Jurkat, Clone E6-1 (cell line): ENCODE measurements at regions not wholly inside any gene's neighbourhood (a gene's known extent, or its start where the extent isn't known, plus 50 kb on each side); places are given as distances from the start of the nearest gene placed in this dataset.
"Not testable (repeated sequence)": the region's sequence is repeated elsewhere in the genome, so short reads cannot be mapped to it uniquely, and the experiment has no call there.

ENCODE experiments used
- DNase-seq: peaks from one replicate; pipeline ENCODE4 v3.0.0-alpha.2; 2011; ENCODE audit warnings: low read depth, low spot score
- H3K4me3 ChIP-seq: 2 replicates; pipeline ENCODE4 v1.5.1; 2011; ENCODE audit warnings: mild to moderate bottlenecking, low read length, control low read depth, moderate library complexity

GRCh38 chr22:23470811-23471389, 109.2 kb downstream of the IGLL1 start:
- no peak for DNase-seq
- no peak overlapping the region for H3K4me3 ChIP-seq

GRCh38 chr22:23467721-23468294, 112.3 kb downstream of the IGLL1 start:
- DNase-seq = no peak
- H3K4me3 ChIP-seq = no peak overlapping the region

GRCh38 chr22:23466351-23466750, 113.7 kb downstream of the IGLL1 start:
- DNase-seq = no peak
- no peak overlapping the region for H3K4me3 ChIP-seq

DNA sequence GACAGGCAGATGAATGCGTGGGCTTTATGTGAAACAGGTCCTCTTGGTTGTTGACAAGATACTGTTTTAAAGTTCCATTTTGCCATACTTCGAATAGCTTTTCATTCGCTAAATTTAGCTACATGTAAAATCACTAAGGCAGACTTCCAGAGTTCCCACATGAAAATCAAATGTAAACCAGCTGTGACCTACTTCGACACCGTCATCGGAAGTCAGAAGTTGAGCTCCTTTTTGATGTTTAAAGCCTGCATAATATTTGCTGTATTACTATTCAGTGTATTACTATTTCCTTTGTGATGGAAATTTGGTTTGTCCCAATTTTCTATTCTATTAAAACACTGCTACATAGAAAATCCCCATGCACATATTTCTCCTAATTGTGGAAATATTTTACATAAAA, 115.3 kb downstream of the IGLL1 start:
- DNase-seq = peak; percentile 65

GRCh38 chr22:23460517-23461031, 119.5 kb downstream of the IGLL1 start:
- H3K4me3 ChIP-seq = not testable (repeated sequence)
- DNase-seq = peak; percentile 65

More for the DNA sequence above, 115.3 kb downstream of the IGLL1 start:
- not testable (repeated sequence) for H3K4me3 ChIP-seq

DNA sequence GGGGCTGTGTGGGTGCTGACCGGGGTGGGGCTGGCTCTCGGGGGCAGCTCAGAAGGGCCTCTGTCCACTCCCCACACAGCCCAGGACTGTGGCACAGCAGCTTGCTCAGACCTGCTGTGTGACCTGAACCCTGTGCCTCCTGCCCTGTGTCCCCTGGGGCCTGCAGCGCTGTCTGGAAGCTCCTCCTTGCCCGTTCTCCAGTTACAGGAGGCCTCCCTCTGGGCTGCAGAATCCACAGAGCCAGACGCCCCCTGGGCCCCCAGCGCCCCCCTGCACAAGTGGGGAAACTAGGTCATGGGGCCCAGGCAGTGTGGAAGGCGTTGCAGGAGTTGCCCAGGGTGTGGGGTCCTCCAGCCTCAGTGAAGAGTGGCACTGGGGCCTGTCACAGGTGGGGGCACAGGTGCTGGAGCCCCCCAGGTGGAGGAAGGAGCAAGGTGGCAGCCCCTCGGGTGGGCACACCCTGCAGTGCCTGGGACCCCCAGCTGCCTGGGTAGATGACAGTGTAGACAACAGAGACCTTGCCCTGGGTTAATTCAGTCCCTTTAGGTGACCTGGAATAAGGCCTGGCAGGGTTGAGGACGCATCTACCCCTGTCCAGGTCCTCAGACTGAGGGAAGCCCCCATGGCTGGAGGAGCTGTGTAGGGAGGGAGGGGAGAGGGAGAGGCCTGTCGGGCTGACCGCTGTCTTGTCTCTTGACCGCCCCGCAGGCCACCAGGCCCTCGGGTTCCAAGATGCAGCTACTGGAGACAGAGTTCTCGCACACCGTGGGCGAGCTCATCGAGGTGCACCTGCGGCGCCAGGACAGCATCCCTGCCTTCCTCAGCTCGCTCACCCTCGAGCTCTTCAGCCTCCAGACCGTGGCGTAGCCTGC, 120.2 kb downstream of the IGLL1 start:
- H3K4me3 ChIP-seq, DNase-seq: not testable (repeated sequence)

GRCh38 chr22:23458663-23459541, 121.2 kb downstream of the IGLL1 start:
- no peak for DNase-seq
- no peak overlapping the region for H3K4me3 ChIP-seq

DNA sequence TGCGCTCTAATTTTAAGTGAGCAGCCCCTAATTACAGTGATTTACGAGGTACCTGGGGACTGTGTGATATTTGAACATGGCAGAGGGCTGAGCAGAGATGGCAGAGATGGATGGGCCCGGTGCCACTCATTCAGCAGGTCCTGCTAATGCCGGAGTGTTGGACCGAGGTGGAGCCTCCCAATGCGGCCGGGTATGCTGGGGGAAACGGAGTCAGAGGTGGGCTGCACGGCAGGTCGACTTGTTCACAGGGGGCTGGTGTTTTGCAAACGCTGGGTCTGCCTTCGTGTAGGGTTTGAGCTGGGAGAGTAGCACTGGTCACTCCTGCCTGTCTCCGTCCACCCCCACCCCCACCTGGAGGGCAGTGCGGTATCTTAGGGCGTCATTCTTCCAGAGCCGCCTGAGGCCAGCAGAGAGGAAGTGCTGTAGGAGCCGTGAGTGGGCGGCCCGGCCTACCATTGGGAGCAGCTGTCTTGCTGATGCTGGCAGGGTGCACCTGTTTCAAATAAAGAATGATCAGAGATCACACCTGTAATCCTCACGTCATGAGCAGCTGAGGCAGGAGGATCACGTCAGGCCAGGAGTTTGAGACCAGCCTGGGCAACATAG, 122.6 kb downstream of the IGLL1 start:
- peak; percentile 45 for DNase-seq
- peak overlapping the region; percentile 47 for H3K4me3 ChIP-seq

GRCh38 chr22:23456666-23457379, 123.3 kb downstream of the IGLL1 start:
- DNase-seq = peak; percentile 80
- peak overlapping the region; percentile 47 for H3K4me3 ChIP-seq

GRCh38 chr22:23454345-23454744, 125.7 kb downstream of the IGLL1 start:
- not testable (repeated sequence) for H3K4me3 ChIP-seq, DNase-seq

GRCh38 chr22:23453277-23453676, 126.8 kb downstream of the IGLL1 start:
- no peak for DNase-seq
- H3K4me3 ChIP-seq = no peak overlapping the region

DNA sequence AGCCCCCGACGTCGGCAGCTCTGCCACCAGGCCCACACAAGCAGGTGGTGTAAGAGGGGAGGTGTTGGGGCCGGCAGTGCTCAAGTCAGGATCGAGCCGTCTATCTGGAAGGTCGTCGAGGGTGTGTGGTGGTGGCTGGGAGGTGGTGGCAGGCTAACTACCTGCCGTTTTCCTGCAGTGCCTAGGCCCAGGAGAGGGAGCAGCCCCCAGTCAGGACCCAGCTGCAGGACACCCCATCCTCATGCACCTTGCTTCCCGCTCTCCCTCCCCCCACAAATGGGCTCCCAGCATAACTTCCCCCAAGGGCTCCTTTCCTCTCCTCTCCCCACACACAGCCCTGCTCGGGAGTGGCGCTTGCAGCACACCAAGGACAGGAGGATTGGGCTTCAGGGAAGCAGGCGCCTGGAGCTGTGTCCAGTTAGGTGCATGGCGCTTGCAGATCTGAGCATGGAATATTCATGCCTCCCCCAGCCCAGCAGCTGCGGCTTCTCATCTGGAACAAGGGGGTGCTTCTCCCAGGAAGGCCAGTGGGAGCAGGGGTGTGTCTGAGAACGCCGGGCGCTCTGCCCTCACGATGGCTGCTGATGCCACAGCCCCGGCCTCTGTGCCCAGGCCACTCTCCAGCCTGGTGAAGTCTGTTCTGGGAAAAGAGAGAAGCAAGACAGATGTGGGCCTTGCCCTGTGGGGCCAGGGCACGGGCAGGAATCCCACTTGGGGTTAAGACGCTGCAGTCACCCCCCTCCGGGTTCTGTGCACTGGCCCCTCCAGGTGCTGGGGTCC, 127.7 kb downstream of the IGLL1 start:
- DNase-seq = no peak
- H3K4me3 ChIP-seq = no peak overlapping the region

GRCh38 chr22:23451452-23452230, 128.4 kb downstream of the IGLL1 start:
- peak; percentile 86 for DNase-seq
- H3K4me3 ChIP-seq = not testable (repeated sequence)

DNA sequence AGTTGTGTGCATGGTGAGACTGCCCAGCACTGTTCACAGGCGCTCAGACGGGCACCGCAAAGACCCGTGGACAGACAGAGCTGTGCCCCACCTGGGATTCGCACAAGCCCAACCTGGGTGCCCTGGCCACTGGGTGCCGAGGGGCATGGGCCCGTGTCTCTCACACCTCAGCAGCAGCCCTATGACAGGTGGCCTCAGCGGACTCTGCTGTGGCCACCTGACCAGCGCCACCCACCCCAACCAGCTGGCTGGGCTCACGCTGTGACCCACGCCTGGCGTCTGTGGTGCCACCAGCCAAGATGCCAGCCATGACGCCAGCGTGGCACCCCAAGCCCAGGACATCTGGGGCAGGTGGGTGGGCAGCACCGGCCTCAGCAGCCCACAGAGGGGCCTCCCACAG, 129.3 kb downstream of the IGLL1 start:
- H3K4me3 ChIP-seq, DNase-seq: not testable (repeated sequence)

DNA sequence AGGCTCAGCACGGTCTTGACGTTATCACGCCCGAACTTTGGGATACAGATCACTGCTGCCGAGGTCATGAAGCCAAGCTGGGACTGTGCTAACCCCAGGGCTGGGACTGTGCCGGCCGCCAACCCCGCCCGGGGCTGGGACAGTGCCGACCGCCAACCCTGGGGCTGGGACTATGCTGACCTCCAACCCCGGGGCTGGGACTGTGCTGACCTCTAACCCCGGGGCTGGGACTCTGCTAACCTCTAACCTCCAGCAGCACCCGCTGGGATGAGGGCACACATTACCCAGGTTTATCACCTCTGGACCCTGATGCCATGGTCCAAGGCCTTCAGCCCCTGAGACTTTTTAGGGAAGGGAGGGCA, 129.7 kb downstream of the IGLL1 start:
- no peak overlapping the region for H3K4me3 ChIP-seq
- DNase-seq = no peak

DNA sequence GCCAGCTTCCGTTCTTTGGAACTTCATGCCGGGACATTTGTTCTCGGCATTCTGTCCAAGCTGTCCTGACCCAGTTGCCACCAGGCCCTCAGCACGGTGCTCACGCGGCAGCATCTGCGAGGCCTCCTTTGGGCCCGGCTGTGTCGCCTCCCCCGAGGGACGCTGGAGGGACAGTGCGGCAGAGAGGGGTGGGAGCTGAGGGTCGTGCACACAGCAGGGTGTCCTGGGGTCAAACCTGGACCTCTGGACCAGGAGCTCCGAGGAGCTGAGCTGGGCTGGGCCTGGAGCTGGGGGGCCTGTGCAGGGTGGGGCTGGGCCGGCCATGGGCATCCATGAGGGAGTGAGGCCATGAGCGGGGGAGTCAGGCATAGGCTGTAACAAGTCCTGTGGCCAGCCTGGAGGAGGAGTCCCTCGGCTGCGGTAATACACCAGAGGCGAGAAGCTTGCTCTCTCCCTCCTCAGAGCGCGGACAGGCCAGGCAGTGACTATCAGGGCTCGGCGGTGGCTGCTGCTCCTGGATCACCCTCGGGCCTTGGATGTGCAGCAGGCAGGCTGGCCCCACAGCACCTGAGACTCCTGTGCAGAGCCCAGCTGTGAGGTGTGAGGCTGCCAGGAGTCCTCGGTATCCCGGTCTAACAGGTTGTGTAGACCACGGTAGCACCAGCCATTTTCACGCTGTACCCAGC, 130.2 kb downstream of the IGLL1 start:
- not testable (repeated sequence) for H3K4me3 ChIP-seq, DNase-seq
